ENCODE measurements at regions not wholly inside any gene's neighbourhood (a gene's known extent, or its start where the extent isn't known, plus 50 kb on each side); places are given as distances from the start of the nearest gene placed in this dataset.

GRCh38 chr15:69652751-69653305 is 200.2 kb downstream of the RPLP1 start:
- TF ChIP-seq POLR2A (IDR thresholded peaks at IDR 0.05) (no peak), CTCF (IDR thresholded peaks at IDR 0.05) (peak in 1 of 4 experiments; percentile 15), POLR2AphosphoS5 (IDR thresholded peaks at IDR 0.05) (no peak), EP300 (IDR thresholded peaks at IDR 0.05) (no peak)

Data from gastroesophageal sphincter (tissue), 3 donors.